NT2/D1 (cell line): ENCODE measurements at regions not wholly inside any gene's neighbourhood (a gene's known extent, or its start where the extent isn't known, plus 50 kb on each side); places are given as distances from the start of the nearest gene placed in this dataset.

Source experiments
- SUZ12 ChIP-seq: IDR thresholded peaks from 2 replicates; pipeline ENCODE4 v1.6.1; 2011; ENCODE audit not compliant: insufficient read length, insufficient read depth; ENCODE audit errors: extremely low read depth
- ZNF274 ChIP-seq: IDR thresholded peaks from 2 replicates; pipeline ENCODE4 v1.6.1; 2011; ENCODE audit warnings: mild to moderate bottlenecking, low read depth, low read length

DNA sequence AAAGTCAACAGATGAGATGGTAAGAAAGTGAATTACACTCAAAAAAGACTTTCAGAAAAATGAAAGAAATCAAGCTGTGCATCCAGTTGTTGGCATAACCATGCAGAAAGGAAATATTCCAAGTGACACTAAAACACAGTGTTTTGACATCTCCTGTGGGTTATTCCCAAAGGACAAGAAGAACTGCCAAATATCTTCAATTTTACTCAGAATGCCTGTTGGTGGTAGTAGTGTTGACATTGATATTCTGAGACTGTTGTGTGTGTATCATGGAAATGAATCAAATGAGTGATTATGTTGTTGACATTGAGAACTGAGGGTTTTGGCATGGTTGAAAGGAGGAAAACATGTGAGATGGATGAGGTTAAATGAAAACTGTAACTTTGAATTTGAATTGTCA is 196.9 kb downstream of the SH2D4B start:
- TF ChIP-seq ZNF274 (no peak), SUZ12 (no peak)
